CD14-positive monocyte (primary cell): ENCODE measurements at regions not wholly inside any gene's neighbourhood (a gene's known extent, or its start where the extent isn't known, plus 50 kb on each side); places are given as distances from the start of the nearest gene placed in this dataset.

Experiments used
- DNase-seq, 3 donors: peaks; one replicate each; pipeline ENCODE4 v3.0.0-alpha.2; 2011 to 2022
- H2AFZ ChIP-seq: 2 replicates; pipeline ENCODE4 v1.6.0; 2012; ENCODE audit warnings: mild to moderate bottlenecking, low read depth, low read length, inconsistent platforms; ENCODE audit not compliant: insufficient read depth, poor library complexity, severe bottlenecking
- H3K27ac ChIP-seq, 2 donors: 1 replicate in 1 of 2; 2 replicates in 1 of 2; pipeline ENCODE4 v1.5.1; 2012 to 2013; ENCODE audit warnings: low read length in 2 of 2, control low read depth in 1 of 2, inconsistent platforms in 1 of 2, low read depth in 1 of 2, mild to moderate bottlenecking in 1 of 2
- H3K27me3 ChIP-seq, 2 donors: one replicate each; pipeline versions ENCODE4 v1.6.0 to v1.6.1; 2011 to 2013; ENCODE audit warnings: low read length in 2 of 2; ENCODE audit not compliant: control insufficient read depth in 2 of 2, insufficient read depth in 2 of 2
- H3K36me3 ChIP-seq, 2 donors: replicated peaks in 1 of 2; 1 replicate in 1 of 2; 2 replicates in 1 of 2; pipeline versions ENCODE4 v1.5.1 to v1.6.1; 2012 to 2013; ENCODE audit warnings: low read length in 2 of 2, control low read depth in 1 of 2, inconsistent platforms in 1 of 2, mild to moderate bottlenecking in 1 of 2; ENCODE audit not compliant: insufficient read depth in 2 of 2, control insufficient read depth in 1 of 2
- H3K4me1 ChIP-seq, 2 donors: 1 replicate in 1 of 2; 2 replicates in 1 of 2; pipeline versions ENCODE4 v1.5.1 to v1.6.1; 2012 to 2013; ENCODE audit warnings: low read length in 2 of 2, control low read depth in 1 of 2, inconsistent platforms in 1 of 2, mild to moderate bottlenecking in 1 of 2, moderate library complexity in 1 of 2; ENCODE audit not compliant: insufficient read depth in 2 of 2, control insufficient read depth in 1 of 2
- H3K4me2 ChIP-seq: replicated peaks from 2 replicates; pipeline ENCODE3; 2012; ENCODE audit warnings: low read length, moderate library complexity, mild to moderate bottlenecking; ENCODE audit not compliant: poor library complexity, severe bottlenecking; ENCODE audit errors: extremely low read depth
- H3K4me3 ChIP-seq, 3 experiments: fragments of 200-600 bp in 1 of 3; sonication (generic) in 1 of 3; replicated peaks in 1 of 3; 1 replicate in 2 of 3; 2 replicates in 1 of 3; pipeline ENCODE4 v1.5.1; 2011 to 2013; ENCODE audit warnings: low read length in 3 of 3, mild to moderate bottlenecking in 3 of 3, control low read depth in 2 of 3, low read depth in 2 of 3, inconsistent platforms in 1 of 3, moderate library complexity in 1 of 3
- H3K79me2 ChIP-seq: 2 replicates; pipeline ENCODE4 v1.6.0; 2012; ENCODE audit warnings: mild to moderate bottlenecking, control low read depth, inconsistent platforms, low read length, moderate library complexity; ENCODE audit not compliant: insufficient read depth
- H3K9ac ChIP-seq: 2 replicates; pipeline ENCODE4 v1.6.0; 2017; ENCODE audit warnings: low read length, mild to moderate bottlenecking; ENCODE audit not compliant: insufficient read depth, poor library complexity, severe bottlenecking
- H3K9me3 ChIP-seq, 2 donors: replicated peaks in 1 of 2; 1 replicate in 1 of 2; 2 replicates in 1 of 2; pipeline versions ENCODE4 v1.5.1 to v1.6.1; 2012 to 2013; ENCODE audit warnings: low read length in 2 of 2, control low read depth in 1 of 2; ENCODE audit not compliant: control insufficient read depth in 1 of 2, insufficient read depth in 1 of 2
- H4K20me1 ChIP-seq: 2 replicates; pipeline ENCODE4 v1.6.0; 2012; ENCODE audit warnings: mild to moderate bottlenecking, low read length, control low read depth, moderate library complexity; ENCODE audit not compliant: insufficient read depth
- H3K27ac Mint-ChIP-seq, 7 donors: one replicate each; pipeline ENCODE4 v1.8.0; 2020; ENCODE audit warnings: mild to moderate bottlenecking in 7 of 7, mixed read lengths in 7 of 7, moderate library complexity in 6 of 7, inconsistent platforms in 2 of 7
- H3K27me3 Mint-ChIP-seq, 3 donors: one replicate each; pipeline ENCODE4 v1.8.0; 2021 to 2022; ENCODE audit warnings: low read depth in 3 of 3, mild to moderate bottlenecking in 3 of 3, mixed read lengths in 3 of 3, moderate library complexity in 3 of 3, inconsistent platforms in 1 of 3
- H3K36me3 Mint-ChIP-seq, 2 donors: one replicate each; pipeline ENCODE4 v1.8.0; 2020; ENCODE audit warnings: mixed read lengths in 2 of 2, inconsistent platforms in 1 of 2, mild to moderate bottlenecking in 1 of 2
- H3K4me1 Mint-ChIP-seq: one replicate; pipeline ENCODE4 v1.8.0; 2020; ENCODE audit warnings: mild to moderate bottlenecking, mixed read lengths
- H3K4me3 Mint-ChIP-seq, 2 donors: one replicate each; pipeline ENCODE4 v1.8.0; 2020; ENCODE audit warnings: mild to moderate bottlenecking in 2 of 2, mixed read lengths in 2 of 2, moderate library complexity in 1 of 2
- H3K9me3 Mint-ChIP-seq, 7 donors: one replicate each; pipeline ENCODE4 v1.8.0; 2020 to 2022; ENCODE audit warnings: mixed read lengths in 7 of 7, mild to moderate bottlenecking in 6 of 7, moderate library complexity in 6 of 7, inconsistent platforms in 2 of 7
- CTCF ChIP-seq: fragments of 200-600 bp; IDR thresholded peaks from one replicate; pipeline ENCODE4 v1.8.0; 2022; ENCODE audit warnings: antibody characterized with exemption, mild to moderate bottlenecking
- WGBS: methylation state at CpG from one replicate; pipeline ENCODE4 v1.1.5; 2013; ENCODE audit warnings: missing lambda C conversion rate; ENCODE audit not compliant: insufficient coverage; 5-methylcytosine and 5-hydroxymethylcytosine counted together
- intact Hi-C, 2 donors: fragments of 100-400 bp; cut with micrococcal nuclease; formaldehyde crosslinking; loops; one replicate each; pipeline versions ENCODE4 v1.15.0 to v1.15.1; 2023

DNA sequence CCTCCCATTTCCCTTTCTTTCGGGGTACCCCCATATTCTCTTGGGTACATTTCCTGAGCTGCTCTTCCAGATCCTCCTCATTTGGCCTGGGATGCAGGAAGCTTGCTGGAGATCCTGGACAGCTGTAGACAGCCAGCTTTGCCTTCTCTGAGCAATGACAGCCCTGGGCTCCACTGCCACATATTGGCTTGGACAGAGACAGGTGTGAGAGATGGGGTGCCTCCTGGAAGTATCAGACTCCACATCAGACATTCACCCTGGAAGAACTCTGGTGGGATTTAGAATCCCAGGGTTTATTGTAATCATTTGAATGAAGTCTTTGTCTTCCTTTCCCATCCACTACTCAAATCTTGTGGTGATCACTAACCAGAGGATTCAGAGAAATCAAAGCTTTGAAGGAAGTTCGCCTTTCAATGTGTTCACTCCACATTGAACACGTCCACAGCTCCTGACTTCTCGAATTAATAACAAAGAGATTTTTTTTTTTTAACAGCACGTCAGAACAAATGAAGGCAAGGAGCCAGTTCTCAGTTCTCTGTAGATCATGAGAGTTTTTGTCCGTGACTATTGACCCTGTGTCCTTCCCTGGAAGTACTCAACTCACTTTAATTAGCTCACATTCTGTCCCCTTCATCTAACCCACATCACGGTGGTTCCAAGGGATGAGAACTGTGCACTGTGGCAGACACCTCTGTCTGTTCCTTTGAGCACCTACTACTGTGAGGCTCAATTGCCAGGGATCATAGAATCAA is 377.6 kb upstream of the TRIB2 start:
- Histone ChIP-seq H3K4me3 (no peak overlapping the region), H3K36me3 (no peaks in the 10 kb centered on the region), H3K4me1 (no peaks in the 10 kb centered on the region), H3K9ac (no peak overlapping the region), H3K9me3 (no peaks in the 10 kb centered on the region), H3K27ac (no peak overlapping the region), H3K4me2 (no peak overlapping the region), H2AFZ (no peak overlapping the region), H4K20me1 (no peaks in the 10 kb centered on the region), H3K79me2 (no peaks in the 10 kb centered on the region), H3K27me3 (no peaks in the 10 kb centered on the region)
- Mint-ChIP-seq H3K4me3 (no peak overlapping the region), H3K36me3 (no peaks in the 10 kb centered on the region), H3K9me3 (peaks cover 0 to 5% (median 0%) of the 10 kb centered on the region in 7 donors), H3K4me1 (no peaks in the 10 kb centered on the region), H3K27ac (no peak overlapping the region), H3K27me3 (peaks cover 0 to 2% (median 0%) of the 10 kb centered on the region in 3 donors)
- 91% methylated on average over 3 of the region's 7 CpGs for WGBS
- intact Hi-C loops: no loop called here
- DNase-seq: no peak
- no peak for TF ChIP-seq CTCF

DNA sequence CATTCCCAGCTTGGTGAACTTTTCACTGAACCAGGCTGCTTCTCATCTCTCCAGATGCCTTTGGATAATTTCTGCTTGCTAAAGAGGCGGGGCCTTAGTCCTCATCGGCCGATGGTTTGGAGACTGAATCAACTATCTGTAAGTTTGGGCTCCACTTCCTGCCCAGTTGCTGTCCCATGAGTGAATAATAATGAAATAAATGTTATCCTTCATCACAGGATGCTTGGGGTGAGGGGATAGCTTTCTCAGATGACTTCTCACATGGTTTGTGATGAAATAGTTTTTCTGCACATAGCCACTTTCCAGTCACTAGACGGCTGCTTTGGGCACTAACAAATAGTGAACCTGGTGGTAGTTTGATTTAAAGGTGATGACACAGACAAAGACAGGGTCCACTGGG is 376.6 kb upstream of the TRIB2 start:
- no CpG with 5 or more reads among the region's 4 CpGs for WGBS
- H2AFZ ChIP-seq: no peak overlapping the region
- TF ChIP-seq CTCF: no peak
- H3K27ac Mint-ChIP-seq: no peak overlapping the region
- no peak overlapping the region for H3K4me3 ChIP-seq
- intact Hi-C loops: no loop called here
- H3K4me1 Mint-ChIP-seq: no peaks in the 10 kb centered on the region
- no peaks in the 10 kb centered on the region for H3K9me3 ChIP-seq
- H3K4me3 Mint-ChIP-seq: no peak overlapping the region
- H3K36me3 ChIP-seq: no peaks in the 10 kb centered on the region
- H3K9me3 Mint-ChIP-seq: peaks cover 0 to 4% (median 2%) of the 10 kb centered on the region in 7 donors
- no peak overlapping the region for H3K4me2 ChIP-seq
- H3K27me3 ChIP-seq: no peaks in the 10 kb centered on the region
- no peaks in the 10 kb centered on the region for H3K4me1 ChIP-seq
- H3K27me3 Mint-ChIP-seq: peaks cover 0 to 3% (median 1%) of the 10 kb centered on the region in 3 donors
- H4K20me1 ChIP-seq: no peaks in the 10 kb centered on the region
- H3K9ac ChIP-seq: no peak overlapping the region
- no peaks in the 10 kb centered on the region for H3K79me2 ChIP-seq
- DNase-seq: no peak
- no peaks in the 10 kb centered on the region for H3K36me3 Mint-ChIP-seq
- H3K27ac ChIP-seq: no peak overlapping the region
